Stimulated activated CD4-positive, alpha-beta T cell treated with anti-CD3 and anti-CD28 coated beads, Interleukin-1b, Interleukin-23, amount 100 ng/mL, for 1 hour (primary cell): ENCODE measurements at regions not wholly inside any gene's neighbourhood (a gene's known extent, or its start where the extent isn't known, plus 50 kb on each side); places are given as distances from the start of the nearest gene placed in this dataset.

ENCODE experiments used
- DNase-seq, 2 donors: peaks; one replicate each; pipeline ENCODE4 v3.0.0-alpha.2; 2020; ENCODE audit warnings: low read depth in 2 of 2

- no peak for DNase-seq
Measured at GRCh38 chr4:80124246-80125211, 51.5 kb upstream of the ANTXR2 start.
